ENCODE measurements at regions not wholly inside any gene's neighbourhood (a gene's known extent, or its start where the extent isn't known, plus 50 kb on each side); places are given as distances from the start of the nearest gene placed in this dataset.

DNA sequence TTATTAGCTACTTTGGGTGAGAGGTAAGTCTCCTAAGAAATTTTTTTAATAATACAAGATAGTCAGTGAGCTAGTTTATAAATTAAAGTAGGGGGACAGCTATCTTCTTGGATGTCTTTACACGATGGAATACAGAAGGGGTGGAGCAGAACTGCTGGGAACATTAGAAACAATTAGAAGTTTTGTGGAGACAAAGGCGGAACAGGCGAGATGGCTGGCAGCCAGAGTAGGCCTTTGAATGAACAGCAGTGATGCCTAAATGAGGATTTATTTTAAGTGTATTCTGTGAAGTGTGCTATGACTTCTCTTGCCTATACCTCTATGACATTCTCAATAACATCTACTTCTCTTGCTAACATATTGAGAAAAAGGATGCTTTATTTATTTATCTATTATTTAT is 1345.3 kb upstream of the SEL1L start:
- no peaks in the 10 kb centered on the region for H3K27me3 ChIP-seq (replicated peaks; ENCODE audit: control insufficient read depth, insufficient read depth, low read length)
- no peak overlapping the region for H3K4me3 ChIP-seq (replicated peaks; ENCODE audit: low read depth, low read length)
- no peak for DNase-seq (ENCODE audit: extremely low read depth, insufficient read length)
- TF ChIP-seq, protein P1, sequence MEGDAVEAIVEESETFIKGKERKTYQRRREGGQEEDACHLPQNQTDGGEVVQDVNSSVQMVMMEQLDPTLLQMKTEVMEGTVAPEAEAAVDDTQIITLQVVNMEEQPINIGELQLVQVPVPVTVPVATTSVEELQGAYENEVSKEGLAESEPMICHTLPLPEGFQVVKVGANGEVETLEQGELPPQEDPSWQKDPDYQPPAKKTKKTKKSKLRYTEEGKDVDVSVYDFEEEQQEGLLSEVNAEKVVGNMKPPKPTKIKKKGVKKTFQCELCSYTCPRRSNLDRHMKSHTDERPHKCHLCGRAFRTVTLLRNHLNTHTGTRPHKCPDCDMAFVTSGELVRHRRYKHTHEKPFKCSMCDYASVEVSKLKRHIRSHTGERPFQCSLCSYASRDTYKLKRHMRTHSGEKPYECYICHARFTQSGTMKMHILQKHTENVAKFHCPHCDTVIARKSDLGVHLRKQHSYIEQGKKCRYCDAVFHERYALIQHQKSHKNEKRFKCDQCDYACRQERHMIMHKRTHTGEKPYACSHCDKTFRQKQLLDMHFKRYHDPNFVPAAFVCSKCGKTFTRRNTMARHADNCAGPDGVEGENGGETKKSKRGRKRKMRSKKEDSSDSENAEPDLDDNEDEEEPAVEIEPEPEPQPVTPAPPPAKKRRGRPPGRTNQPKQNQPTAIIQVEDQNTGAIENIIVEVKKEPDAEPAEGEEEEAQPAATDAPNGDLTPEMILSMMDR (IDR thresholded peaks at IDR 0.05; ENCODE audit: insufficient read depth, low read length, poor library complexity, severe bottlenecking), result no peak
- no peaks in the 10 kb centered on the region for H3K36me3 ChIP-seq (ENCODE audit: control insufficient read depth, insufficient read depth, low read length)

DNA sequence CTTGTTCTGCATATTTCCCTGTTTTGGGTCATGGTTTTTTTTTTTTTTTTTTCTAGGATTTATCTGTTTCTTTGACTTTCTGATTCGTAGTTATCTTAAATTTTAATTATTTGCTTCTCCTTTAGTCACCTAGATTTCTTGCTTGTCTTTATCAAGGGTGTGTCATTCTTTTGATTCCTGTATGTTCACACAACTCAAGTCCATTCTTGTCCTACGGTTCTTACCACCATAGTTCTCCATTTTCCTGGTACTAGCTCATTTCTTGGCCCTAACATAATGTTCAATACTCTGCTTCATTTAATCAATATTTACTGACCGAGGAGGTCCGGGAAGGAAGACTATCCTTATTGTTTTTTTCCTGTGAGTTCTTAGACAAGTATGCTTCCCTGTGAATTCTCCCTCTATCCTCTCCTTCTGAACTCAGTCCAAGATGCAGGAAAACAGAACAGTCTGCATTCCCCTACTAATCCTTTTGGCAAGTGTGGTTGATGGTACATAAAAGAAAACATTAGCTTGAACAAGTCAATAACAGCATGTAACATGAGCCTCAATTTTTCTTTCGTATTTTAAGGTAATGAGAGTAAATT is 1346.4 kb upstream of the SEL1L start:
- H3K36me3 ChIP-seq (ENCODE audit: control insufficient read depth, insufficient read depth, low read length), result no peaks in the 10 kb centered on the region
- DNase-seq (ENCODE audit: extremely low read depth, insufficient read length), result no peak
- no peak overlapping the region for H3K4me3 ChIP-seq (replicated peaks; ENCODE audit: low read depth, low read length)
- TF ChIP-seq, protein P1 (IDR thresholded peaks at IDR 0.05; ENCODE audit: insufficient read depth, low read length, poor library complexity, severe bottlenecking), result no peak
- no peaks in the 10 kb centered on the region for H3K27me3 ChIP-seq (replicated peaks; ENCODE audit: control insufficient read depth, insufficient read depth, low read length)

DNA sequence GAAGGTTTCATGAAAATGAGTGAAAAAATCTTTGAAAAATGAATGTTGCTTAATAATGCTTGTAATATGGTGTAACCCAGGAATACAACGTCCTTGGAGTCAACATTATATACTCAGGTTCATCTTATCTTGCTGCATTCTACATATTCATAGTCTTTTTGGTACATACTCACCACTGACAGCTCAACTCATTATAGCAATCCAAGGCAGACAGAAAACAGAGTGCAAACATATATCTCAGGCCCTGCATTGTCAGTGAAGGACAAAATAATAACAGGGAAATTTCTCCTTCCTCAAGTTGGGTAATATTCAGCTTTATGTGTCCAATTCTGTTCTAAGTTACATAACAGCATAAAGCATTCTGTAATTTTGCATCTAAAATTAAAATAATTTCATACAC is 1353.0 kb upstream of the SEL1L start:
- TF ChIP-seq, protein P1 (IDR thresholded peaks at IDR 0.05; ENCODE audit: insufficient read depth, low read length, poor library complexity, severe bottlenecking), result no peak
- Histone ChIP-seq H3K4me3 (replicated peaks; ENCODE audit: low read depth, low read length) (no peak overlapping the region), H3K27me3 (replicated peaks; ENCODE audit: control insufficient read depth, insufficient read depth, low read length) (no peaks in the 10 kb centered on the region), H3K36me3 (ENCODE audit: control insufficient read depth, insufficient read depth, low read length) (no peaks in the 10 kb centered on the region)
- DNase-seq (ENCODE audit: extremely low read depth, insufficient read length), result no peak

DNA sequence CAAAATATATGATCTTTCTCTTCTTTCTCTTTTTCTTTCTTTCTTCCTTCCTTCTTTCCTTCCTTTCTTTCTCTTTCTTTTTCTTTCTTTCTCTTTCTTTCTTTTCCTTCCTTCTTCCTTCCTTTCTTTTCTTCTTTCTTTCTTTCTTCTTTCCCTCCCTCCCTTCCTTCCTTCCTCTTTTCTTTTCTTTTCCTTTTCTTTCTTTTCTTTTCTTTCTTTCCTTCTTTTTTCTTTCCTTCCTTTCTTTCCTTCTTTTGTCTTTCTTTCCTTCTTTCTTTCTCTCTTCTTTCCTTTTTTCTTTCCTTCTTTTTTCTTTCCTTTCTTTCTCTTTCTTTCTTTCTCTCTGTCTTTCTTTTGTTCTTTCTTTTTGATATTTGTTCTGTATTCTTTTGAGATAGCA is 1356.0 kb upstream of the SEL1L start:
- TF ChIP-seq, protein P1 (IDR thresholded peaks at IDR 0.05; ENCODE audit: insufficient read depth, low read length, poor library complexity, severe bottlenecking), result no peak
- DNase-seq (ENCODE audit: extremely low read depth, insufficient read length), result no peak
- Histone ChIP-seq H3K36me3 (ENCODE audit: control insufficient read depth, insufficient read depth, low read length) (no peaks in the 10 kb centered on the region), H3K27me3 (replicated peaks; ENCODE audit: control insufficient read depth, insufficient read depth, low read length) (no peaks in the 10 kb centered on the region), H3K4me3 (replicated peaks; ENCODE audit: low read depth, low read length) (no peak overlapping the region)

DNA sequence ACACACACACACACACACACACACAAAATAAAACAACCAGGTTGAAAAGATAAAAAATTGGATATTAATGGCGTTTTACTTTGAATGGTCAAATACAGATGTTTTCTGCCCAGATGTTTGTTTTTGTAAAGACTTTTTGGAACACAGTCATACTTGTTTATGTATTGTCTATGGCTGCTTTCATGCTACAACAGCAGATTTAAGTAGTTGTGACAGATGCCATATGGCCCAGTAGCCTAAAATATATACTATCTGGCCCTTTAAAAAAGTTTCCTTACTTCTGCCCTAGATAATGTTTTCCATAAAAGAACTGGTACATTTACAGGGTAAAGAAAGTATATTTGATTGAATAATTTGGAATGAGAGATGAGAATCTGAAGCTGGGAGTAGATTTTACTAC is 1362.8 kb upstream of the SEL1L start:
- TF ChIP-seq, protein P1 (IDR thresholded peaks at IDR 0.05; ENCODE audit: insufficient read depth, low read length, poor library complexity, severe bottlenecking), result no peak
- no peaks in the 10 kb centered on the region for H3K27me3 ChIP-seq (replicated peaks; ENCODE audit: control insufficient read depth, insufficient read depth, low read length)
- DNase-seq (ENCODE audit: extremely low read depth, insufficient read length), result no peak

More for the DNA sequence above, 1362.8 kb upstream of the SEL1L start:
- Histone ChIP-seq H3K36me3 (ENCODE audit: control insufficient read depth, insufficient read depth, low read length) (no peaks in the 10 kb centered on the region), H3K4me3 (replicated peaks; ENCODE audit: low read depth, low read length) (no peak overlapping the region)
